Right lobe of liver (tissue), 4 donors: ENCODE measurements at regions not wholly inside any gene's neighbourhood (a gene's known extent, or its start where the extent isn't known, plus 50 kb on each side); places are given as distances from the start of the nearest gene placed in this dataset.

Experiments
- POLR2A ChIP-seq: fragments of 450-650 bp; IDR thresholded peaks from one replicate; pipeline ENCODE4 v1.6.1; 2017; ENCODE audit warnings: antibody characterized with exemption, mild to moderate bottlenecking
- TF ChIP-seq, protein P1 (sequence below), 4 donors: fragments of 200-600 bp in 3 of 4; fragments of 450-650 bp in 1 of 4; IDR thresholded peaks; one replicate each; pipeline versions ENCODE4 v1.5.1 to v1.8.0; 2016 to 2022; ENCODE audit warnings: antibody characterized with exemption in 4 of 4, mild to moderate bottlenecking in 2 of 4
- donor health status: DM: no; HTN: no; CAD: no.
- donor health status: DM: no; HTN: no; CAD: no.
- donor health status: DM: no; HTN: yes; CAD: no.

DNA sequence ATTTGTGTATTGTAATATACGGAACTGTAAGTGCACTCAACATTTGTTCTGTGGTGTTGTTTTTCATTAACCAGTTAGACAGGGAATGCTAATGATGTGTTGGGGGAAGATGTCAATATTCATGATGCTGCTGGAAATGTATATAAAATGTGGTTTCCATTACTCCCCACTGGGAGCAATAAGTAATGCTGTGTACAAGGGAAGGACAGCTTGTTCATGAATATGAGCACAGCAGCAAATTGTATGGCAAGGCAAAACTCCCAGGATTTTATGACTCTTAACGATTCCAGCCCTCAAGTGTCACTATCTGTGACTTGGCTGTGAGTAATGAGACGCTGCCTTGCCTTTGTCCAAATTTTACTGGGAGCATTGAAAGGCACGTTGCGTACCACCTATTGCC lies 312.4 kb upstream of the DDX18 start:
- TF ChIP-seq, protein P1, sequence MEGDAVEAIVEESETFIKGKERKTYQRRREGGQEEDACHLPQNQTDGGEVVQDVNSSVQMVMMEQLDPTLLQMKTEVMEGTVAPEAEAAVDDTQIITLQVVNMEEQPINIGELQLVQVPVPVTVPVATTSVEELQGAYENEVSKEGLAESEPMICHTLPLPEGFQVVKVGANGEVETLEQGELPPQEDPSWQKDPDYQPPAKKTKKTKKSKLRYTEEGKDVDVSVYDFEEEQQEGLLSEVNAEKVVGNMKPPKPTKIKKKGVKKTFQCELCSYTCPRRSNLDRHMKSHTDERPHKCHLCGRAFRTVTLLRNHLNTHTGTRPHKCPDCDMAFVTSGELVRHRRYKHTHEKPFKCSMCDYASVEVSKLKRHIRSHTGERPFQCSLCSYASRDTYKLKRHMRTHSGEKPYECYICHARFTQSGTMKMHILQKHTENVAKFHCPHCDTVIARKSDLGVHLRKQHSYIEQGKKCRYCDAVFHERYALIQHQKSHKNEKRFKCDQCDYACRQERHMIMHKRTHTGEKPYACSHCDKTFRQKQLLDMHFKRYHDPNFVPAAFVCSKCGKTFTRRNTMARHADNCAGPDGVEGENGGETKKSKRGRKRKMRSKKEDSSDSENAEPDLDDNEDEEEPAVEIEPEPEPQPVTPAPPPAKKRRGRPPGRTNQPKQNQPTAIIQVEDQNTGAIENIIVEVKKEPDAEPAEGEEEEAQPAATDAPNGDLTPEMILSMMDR (IDR thresholded peaks at IDR 0.05), result no peak
- no peak for TF ChIP-seq POLR2A
